Mucosa of rectum (tissue), 2 donors: ENCODE measurements at regions not wholly inside any gene's neighbourhood (a gene's known extent, or its start where the extent isn't known, plus 50 kb on each side); places are given as distances from the start of the nearest gene placed in this dataset.
A peak's percentile ranks its signal among the peaks of the same experiment; 100 is the strongest.
"Not testable (repeated sequence)": the region's sequence is repeated elsewhere in the genome, so short reads cannot be mapped to it uniquely, and the experiment has no call there.

Source experiments
- H3K27ac ChIP-seq, 2 donors: one replicate each; pipeline ENCODE4 v1.7.0; 2013; ENCODE audit warnings: inconsistent platforms in 2 of 2, low read depth in 2 of 2, low read length in 2 of 2
- H3K27me3 ChIP-seq, 2 donors: one replicate each; pipeline ENCODE4 v1.7.0; 2013; ENCODE audit warnings: low read length in 2 of 2; ENCODE audit not compliant: control insufficient read depth in 2 of 2, insufficient read depth in 2 of 2
- H3K36me3 ChIP-seq, 2 donors: one replicate each; pipeline ENCODE4 v1.7.0; 2013; ENCODE audit warnings: low read length in 2 of 2; ENCODE audit not compliant: control insufficient read depth in 2 of 2, insufficient read depth in 2 of 2
- H3K4me1 ChIP-seq, 2 donors: one replicate each; pipeline ENCODE4 v1.7.0; 2013; ENCODE audit warnings: low read length in 2 of 2, mild to moderate bottlenecking in 1 of 2; ENCODE audit not compliant: control insufficient read depth in 2 of 2, insufficient read depth in 2 of 2
- H3K4me3 ChIP-seq, 2 donors: one replicate each; pipeline ENCODE4 v1.7.0; 2013; ENCODE audit warnings: low read length in 2 of 2
- H3K9ac ChIP-seq, 2 donors: one replicate each; pipeline ENCODE4 v1.7.0; 2013; ENCODE audit warnings: low read length in 2 of 2, low read depth in 1 of 2, mild to moderate bottlenecking in 1 of 2
- H3K9me3 ChIP-seq, 2 donors: one replicate each; pipeline ENCODE4 v1.7.0; 2013; ENCODE audit warnings: low read length in 2 of 2; ENCODE audit not compliant: control insufficient read depth in 2 of 2
- donor health status: healthy.
- donor health status: Normal muscosa, but diverticular disease.

DNA sequence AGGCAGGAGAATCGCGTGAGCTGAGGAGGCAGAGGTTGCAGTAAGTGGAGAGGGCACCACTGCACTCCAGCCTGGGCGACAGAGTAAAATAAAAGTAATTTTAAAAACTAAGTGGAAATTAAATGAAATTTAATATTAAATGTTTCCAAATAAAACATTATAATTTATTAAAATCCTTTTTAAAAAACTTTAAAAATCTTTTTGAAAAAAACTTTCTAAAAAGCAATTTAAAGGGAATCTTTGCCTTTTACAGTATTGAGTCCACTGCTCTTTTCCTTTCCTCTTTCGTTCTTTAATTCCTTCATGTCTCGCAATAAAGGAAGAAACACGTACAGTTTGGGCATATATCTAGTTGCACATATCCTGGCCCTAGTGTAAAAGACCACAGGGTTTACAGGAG, 77.8 kb upstream of the DMRT1 start:
- Histone ChIP-seq H3K4me3 (peak overlapping the region in 1 of 2 donors; percentile 23), H3K9me3 (no peaks in the 10 kb centered on the region), H3K4me1 (peaks cover 0 to 3% of the 10 kb centered on the region in 2 donors), H3K27ac (no peak overlapping the region), H3K9ac (no peak overlapping the region), H3K27me3 (peaks cover 0 to 3% of the 10 kb centered on the region in 2 donors), H3K36me3 (no peaks in the 10 kb centered on the region)

DNA sequence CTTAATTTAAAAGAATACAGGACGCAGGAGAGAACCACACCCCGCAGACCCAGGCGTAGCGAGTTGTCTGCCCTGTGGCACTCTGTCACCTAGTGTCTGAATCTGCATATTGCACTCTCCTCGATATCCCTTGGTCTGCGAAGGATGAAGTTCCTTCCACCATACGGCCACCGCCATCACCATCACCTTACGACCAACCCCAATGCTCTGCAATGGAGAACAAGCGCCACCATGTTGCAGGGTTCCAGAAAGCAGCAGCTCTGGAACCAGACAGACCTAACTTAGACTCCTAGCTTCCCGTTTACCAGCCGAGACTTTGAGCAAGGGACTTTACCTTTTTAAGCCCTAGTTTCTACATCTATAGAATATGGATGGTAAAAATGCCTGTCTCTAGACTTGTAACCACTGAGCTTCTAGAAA, 77.4 kb upstream of the DMRT1 start:
- no peaks in the 10 kb centered on the region for H3K9me3 ChIP-seq
- H3K27ac ChIP-seq = no peak overlapping the region
- no peaks in the 10 kb centered on the region for H3K36me3 ChIP-seq
- peaks cover 0 to 3% of the 10 kb centered on the region in 2 donors for H3K4me1 ChIP-seq
- peaks cover 0 to 3% of the 10 kb centered on the region in 2 donors for H3K27me3 ChIP-seq
- H3K9ac ChIP-seq = no peak overlapping the region
- H3K4me3 ChIP-seq = peak overlapping the region in 1 of 2 donors; percentile 23

DNA sequence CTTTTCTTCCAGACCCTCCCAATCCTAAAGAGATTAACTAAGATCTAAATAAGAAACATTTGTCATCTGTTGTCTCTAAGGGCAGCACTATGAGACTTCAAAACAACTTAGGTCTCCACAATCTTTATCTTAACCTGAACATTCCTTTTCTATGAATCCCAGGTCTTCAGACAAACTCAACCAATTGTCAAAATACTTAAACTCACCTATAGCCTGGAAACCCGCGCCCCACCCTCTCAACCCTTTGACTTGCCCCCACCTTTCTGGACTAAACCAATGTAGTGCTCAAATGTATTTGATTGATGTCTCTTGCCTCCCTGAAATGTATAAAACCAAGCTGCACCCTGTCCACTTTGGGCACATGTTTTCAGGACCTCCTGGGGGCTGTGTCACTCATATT, 76.5 kb upstream of the DMRT1 start:
- Histone ChIP-seq H3K27ac (no peak overlapping the region), H3K9me3 (no peaks in the 10 kb centered on the region), H3K4me3 (no peak overlapping the region), H3K36me3 (no peaks in the 10 kb centered on the region), H3K4me1 (peaks cover 0 to 3% of the 10 kb centered on the region in 2 donors), H3K27me3 (peaks cover 0 to 3% of the 10 kb centered on the region in 2 donors), H3K9ac (no peak overlapping the region)

DNA sequence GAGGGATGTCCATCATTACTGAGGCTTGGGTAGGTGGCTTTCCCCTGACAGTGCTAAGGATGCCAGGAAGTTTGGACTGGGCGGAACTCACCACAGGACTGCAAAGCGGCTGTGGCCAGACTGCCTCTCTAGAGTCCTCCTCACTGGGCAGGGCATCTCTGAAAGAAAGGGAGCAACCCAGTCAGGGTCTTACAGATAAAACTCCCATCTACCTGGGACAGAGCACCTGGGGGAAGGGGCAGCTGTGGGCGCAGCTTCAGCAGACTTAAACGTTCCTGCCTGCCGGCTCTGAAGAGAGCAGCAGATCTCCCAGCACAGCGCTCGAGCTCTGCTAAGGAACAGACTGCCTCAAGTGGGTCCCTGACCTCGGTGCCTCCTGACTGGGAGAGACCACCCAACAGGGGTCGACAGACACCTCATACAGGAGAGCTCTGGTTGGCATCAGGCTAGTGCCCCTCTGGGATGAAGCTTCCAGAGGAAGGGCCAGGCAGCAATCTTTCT, 74.4 kb upstream of the DMRT1 start:
- H3K27me3 ChIP-seq, H3K4me3 ChIP-seq, H3K27ac ChIP-seq, H3K9ac ChIP-seq, H3K9me3 ChIP-seq, H3K4me1 ChIP-seq, H3K36me3 ChIP-seq: not testable (repeated sequence)

DNA sequence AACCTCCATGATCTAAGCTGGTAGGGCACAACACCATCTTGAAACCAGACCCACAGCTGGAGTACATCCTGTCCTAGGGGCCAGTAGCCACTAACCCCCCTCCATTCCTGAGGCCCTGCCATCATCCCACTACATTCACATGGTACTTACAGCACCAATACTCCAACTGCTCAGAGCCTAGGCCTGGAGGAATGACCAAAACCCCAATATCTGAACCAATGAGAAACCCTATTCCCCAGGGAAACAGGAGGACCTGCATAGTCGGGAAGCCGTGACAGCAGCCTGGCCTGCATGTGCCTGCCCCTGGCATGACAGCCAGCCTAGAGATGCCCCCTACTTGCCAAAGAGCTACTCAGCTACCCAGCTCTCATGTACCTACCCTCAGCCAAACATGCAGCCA, 65.4 kb upstream of the DMRT1 start:
- no peak overlapping the region for H3K9ac ChIP-seq
- no peaks in the 10 kb centered on the region for H3K4me1 ChIP-seq
- no peaks in the 10 kb centered on the region for H3K9me3 ChIP-seq
- H3K4me3 ChIP-seq = no peak overlapping the region
- no peaks in the 10 kb centered on the region for H3K27me3 ChIP-seq
- no peaks in the 10 kb centered on the region for H3K36me3 ChIP-seq
- no peak overlapping the region for H3K27ac ChIP-seq

DNA sequence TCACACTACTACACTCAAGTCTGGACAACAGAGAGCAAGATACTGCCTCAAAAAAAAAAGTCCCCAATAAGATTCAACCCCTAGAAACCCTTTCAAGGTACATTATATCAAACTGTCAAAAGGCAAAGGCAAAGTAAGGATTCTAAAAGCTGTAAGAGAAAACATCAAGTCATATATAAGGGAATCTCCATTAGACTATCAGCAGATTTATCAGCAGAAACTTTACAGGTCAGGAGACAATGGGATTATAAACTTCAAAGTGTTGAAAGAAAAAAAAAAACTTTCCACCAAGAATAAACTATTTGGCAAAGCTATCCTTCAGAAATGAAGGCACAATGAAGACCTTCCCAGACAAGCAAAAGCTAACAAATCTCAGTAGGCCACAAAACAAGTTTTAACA, 63.5 kb upstream of the DMRT1 start:
- no peak overlapping the region for H3K27ac ChIP-seq
- no peak overlapping the region for H3K9ac ChIP-seq

DNA sequence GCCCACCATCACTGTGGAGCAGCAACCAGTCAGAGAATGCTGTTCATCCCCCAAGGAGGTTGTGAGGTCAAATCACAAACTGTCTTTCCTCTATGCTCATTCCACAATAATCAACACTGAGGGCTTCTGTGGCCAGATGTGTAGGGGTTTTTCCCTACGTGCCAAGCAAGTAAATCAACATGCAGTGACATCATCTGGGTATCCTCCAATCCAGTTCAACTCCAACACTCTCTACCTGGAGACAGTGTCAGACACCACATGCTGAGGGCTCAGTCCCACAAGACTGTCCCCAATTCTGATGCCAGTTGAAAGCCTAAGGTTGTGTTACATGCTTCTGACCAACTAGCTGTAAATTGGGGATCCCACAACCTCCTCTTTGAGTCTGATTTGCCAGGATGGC, 57.3 kb upstream of the DMRT1 start:
- Histone ChIP-seq H3K4me3 (no peak overlapping the region), H3K9ac (no peak overlapping the region), H3K27ac (no peak overlapping the region), H3K9me3 (no peaks in the 10 kb centered on the region), H3K4me1 (no peaks in the 10 kb centered on the region), H3K36me3 (no peaks in the 10 kb centered on the region), H3K27me3 (no peaks in the 10 kb centered on the region)

More for the DNA sequence above, 63.5 kb upstream of the DMRT1 start:
- no peaks in the 10 kb centered on the region for H3K4me1 ChIP-seq
- no peaks in the 10 kb centered on the region for H3K9me3 ChIP-seq
- no peaks in the 10 kb centered on the region for H3K36me3 ChIP-seq
- no peak overlapping the region for H3K4me3 ChIP-seq
- H3K27me3 ChIP-seq = no peaks in the 10 kb centered on the region

DNA sequence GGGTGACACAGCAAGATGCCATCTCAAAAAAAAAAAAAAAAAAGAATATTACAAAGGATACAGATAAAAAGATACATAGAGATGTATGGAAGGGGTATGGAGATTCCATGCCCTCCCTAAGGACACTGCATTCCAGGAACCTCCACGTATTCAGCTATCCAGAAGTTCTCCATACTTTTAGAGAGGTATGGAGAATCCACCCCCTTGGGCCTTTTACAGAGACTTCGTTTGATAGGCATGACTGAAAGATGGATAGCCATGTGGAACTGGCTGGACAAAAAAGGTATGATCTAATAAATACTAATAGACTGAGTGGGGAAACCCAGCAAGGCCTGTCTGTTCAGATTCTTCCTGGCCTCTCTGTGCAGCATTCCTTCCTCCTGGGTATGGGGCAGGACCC, 56.6 kb upstream of the DMRT1 start:
- Histone ChIP-seq H3K4me3 (no peak overlapping the region), H3K36me3 (no peaks in the 10 kb centered on the region), H3K9ac (no peak overlapping the region), H3K9me3 (no peaks in the 10 kb centered on the region), H3K27me3 (no peaks in the 10 kb centered on the region), H3K27ac (no peak overlapping the region), H3K4me1 (no peaks in the 10 kb centered on the region)

DNA sequence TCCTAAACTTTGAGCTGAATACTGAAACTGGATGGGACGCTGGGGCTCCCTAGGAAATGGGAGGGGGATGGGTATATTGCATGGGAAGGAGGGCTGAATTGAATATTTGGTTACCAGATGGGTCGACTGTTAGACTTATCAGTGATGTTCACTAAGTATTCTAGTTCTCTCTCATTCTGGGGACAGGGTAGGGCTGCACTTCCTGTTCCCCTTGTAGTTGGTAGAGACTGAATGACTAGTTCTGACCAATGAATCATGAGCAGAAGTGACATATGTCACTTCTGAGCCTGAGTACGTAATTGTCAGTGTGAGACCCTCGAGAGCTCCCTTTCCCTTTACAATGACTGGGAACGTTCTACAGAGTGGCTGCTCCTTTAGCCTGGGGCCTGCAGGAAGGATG, 55.5 kb upstream of the DMRT1 start:
- Histone ChIP-seq H3K36me3 (no peaks in the 10 kb centered on the region), H3K27me3 (no peaks in the 10 kb centered on the region), H3K4me1 (no peaks in the 10 kb centered on the region), H3K27ac (no peak overlapping the region), H3K4me3 (no peak overlapping the region), H3K9me3 (no peaks in the 10 kb centered on the region), H3K9ac (no peak overlapping the region)

DNA sequence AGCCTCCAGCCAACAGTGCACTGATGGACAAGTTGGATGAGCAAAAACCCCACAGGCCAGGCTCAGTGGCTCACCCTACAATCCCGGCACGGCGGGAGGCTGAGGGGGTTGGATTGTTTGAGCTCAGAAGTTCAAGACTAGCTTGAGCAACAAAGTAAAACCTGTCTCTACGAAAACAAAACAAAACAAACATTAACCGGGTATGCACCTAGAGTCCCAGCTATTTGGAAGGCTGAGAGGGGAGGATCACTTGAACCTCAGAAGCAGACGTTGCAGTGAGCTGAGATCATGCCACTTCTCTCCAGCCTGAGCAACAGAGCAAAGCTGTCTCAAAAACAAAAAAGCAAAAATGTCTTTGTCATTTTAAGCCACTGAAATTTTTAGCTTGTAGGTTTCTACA, 55.1 kb upstream of the DMRT1 start:
- Histone ChIP-seq H3K4me3 (no peak overlapping the region), H3K27ac (no peak overlapping the region), H3K9me3 (no peaks in the 10 kb centered on the region), H3K27me3 (no peaks in the 10 kb centered on the region), H3K4me1 (no peaks in the 10 kb centered on the region), H3K36me3 (no peaks in the 10 kb centered on the region), H3K9ac (no peak overlapping the region)

DNA sequence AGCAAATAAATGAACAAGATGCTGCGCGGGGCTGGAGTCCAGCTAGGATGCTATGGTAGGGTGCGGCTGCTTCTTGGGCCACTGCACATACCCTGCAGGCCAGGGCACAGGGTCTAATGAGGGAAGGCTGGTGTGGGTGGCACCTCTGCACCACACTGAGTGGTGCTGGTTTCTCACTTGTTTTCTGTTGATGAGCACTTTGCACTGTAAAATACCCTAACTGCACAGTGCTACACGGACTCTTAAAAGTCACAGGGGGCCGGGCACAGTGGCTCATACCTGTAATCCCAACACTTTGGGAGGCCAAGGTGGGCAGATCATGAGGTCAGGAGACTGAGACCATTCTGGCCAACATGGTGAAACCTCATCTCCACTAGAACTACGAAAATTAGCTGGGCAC, 52.7 kb upstream of the DMRT1 start:
- H3K4me1 ChIP-seq = no peaks in the 10 kb centered on the region
- no peak overlapping the region for H3K4me3 ChIP-seq
- H3K9ac ChIP-seq = no peak overlapping the region
- no peaks in the 10 kb centered on the region for H3K27me3 ChIP-seq
- no peaks in the 10 kb centered on the region for H3K36me3 ChIP-seq
- H3K9me3 ChIP-seq = no peaks in the 10 kb centered on the region
- H3K27ac ChIP-seq = no peak overlapping the region
